T47D (cell line): ENCODE measurements at regions not wholly inside any gene's neighbourhood (a gene's known extent, or its start where the extent isn't known, plus 50 kb on each side); places are given as distances from the start of the nearest gene placed in this dataset.

Experiments used
- DNase-seq, 2 experiments: peaks; one replicate each; pipeline versions ENCODE4 v3.0.0 to v3.0.0-alpha.2; 2011 to 2012; ENCODE audit warnings: low read depth in 1 of 2, low spot score in 1 of 2
- JUND ChIP-seq: IDR thresholded peaks from 2 replicates; pipeline ENCODE4 v1.6.1; 2012; ENCODE audit warnings: low read depth
- in situ Hi-C: cut with HindIII; loops from 2 replicates; pipeline ENCODE4 v1.10.0; 2016; ENCODE audit warnings: low sequenced_read_pairs, low pct_unique_long_range_greater_than_20kb

DNA sequence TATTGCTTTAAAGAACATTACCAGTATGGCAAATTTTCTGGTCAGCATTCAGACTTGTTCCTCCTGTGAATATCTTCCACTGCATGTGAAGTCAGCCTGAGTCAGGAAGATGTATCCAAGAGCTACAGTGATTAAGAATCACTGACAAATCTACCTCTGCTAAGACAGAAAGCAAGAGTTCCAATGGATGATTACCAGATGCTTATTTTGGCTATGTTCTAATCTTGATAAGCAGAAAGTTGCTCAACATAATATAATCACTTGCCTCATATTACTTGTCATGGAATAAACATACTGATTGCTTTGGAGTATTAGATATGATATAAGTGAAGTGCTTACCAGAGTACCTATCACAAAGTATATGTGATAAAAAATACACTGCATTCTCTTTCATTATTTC is 738.1 kb downstream of the ADGRL2 start:
- in situ Hi-C loops: no loop called here
- TF ChIP-seq JUND: no peak
- no peak for DNase-seq

DNA sequence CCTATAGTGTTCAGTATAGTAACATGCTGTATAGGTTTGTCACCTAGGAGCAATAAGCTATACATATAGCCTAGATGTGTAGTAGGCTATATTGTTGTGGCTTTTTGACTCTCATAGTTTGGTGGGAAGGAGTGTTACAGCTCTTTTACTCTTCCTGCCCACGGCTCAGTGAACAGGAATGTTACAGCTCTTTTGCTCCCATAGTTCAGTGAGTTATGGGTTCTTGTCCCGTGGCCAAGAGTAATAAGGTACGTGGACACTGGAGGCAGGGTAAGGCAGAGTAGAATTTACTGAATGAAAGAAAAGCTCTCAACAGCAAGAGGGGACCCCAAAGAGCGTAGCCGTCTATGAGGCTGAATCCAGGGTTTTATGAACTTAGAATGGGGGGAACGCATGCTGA is 734.3 kb downstream of the ADGRL2 start:
- DNase-seq: no peak
- TF ChIP-seq JUND: no peak
- in situ Hi-C loops: no loop called here

DNA sequence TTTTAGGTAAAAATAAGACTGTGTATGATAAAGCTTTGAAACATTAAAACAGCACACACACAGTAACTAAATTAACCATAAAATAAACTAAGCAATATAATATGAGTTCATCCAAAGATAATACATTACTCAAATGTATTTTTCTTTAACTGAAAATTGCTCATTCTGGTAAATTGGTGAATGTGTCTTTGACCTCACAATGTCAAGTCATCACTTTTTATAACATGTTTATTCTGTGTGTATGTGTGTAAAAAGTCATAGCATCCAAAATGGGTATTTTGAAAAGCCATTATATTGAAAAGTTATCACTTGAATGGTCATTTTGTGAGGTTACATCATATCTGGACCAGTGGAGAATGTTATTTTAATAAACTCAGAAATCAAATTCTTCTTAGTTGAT is 724.6 kb downstream of the ADGRL2 start:
- in situ Hi-C loops: no loop called here
- no peak for DNase-seq
- no peak for TF ChIP-seq JUND

DNA sequence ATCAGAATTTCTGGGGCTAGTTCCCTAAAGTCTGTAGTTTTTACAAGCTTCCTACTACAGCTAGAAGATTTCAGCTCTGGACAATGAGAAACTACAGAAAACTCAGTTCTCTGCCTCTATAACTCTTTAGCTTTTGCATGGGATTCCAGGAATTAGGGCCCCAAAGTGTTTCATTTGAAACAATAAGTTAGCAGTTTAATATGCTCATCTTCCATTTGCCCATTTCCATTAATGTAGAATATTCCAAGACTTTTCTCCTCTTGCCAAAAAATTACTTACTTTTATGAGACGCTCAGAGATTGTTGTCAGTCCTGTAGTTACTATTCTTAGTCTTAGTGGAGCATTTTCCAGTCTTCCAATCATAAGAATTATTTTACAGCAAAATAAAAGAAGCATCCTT is 719.9 kb downstream of the ADGRL2 start:
- in situ Hi-C loops: no loop called here

DNA sequence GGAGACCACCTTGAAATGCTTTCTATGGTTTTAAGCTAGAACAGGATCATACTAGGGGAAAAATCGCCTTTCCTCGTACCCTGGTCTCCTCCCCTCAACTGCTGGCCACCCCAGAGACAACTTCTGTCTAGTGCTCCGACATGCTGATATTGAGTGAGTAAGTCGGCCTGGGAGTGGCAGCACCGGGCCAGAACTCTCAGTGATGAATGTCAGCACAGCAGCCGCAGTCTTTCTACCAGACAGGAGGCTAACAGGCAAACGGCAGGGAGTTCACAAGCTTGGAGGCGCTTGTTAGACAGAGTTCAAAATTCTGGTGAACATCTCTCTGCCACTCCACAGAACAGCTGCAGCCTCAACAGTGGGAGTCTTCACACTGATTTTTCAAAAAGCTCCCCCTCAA is 716.9 kb downstream of the ADGRL2 start:
- in situ Hi-C loops: no loop called here
- TF ChIP-seq JUND: no peak
- DNase-seq: peak in 1 of 2 experiments; percentile 36

More for the DNA sequence above, 719.9 kb downstream of the ADGRL2 start:
- no peak for TF ChIP-seq JUND
- no peak for DNase-seq

DNA sequence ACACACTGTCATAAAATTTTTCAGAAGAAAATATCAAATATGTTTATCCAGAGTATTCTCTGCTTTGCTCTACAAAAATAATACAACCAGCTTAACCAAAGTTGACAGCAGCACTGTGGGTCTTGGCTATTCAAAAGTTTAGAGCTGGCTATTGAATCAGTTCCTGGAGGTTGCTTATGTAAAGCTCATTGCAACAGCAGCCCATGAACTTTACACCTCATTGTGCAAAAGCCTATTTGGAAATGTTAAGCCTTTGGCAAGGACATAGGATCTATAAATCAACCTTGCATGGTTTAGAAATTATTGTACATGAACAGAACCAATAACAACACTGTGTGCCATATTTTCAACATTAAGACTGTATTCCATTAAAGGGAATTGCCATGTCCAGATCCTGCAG is 714.9 kb downstream of the ADGRL2 start:
- no peak for DNase-seq

DNA sequence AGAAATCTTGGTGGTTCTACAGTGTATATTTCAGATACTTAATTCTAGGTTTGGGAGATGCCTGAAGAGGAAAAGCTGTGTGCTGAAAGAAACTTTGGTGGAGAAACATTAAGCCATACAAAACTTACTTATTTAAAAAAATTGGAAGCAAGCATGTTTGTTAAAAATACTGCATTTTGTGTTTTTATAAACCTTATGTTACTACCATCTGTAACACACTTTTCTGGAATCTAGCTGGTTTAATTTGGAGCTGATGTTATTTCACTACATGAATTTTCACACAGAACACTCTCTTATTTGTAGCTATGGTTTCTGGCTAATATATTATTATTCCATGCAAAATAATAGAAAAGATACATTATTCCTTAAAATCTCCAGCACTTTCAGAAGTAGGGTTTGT is 710.7 kb downstream of the ADGRL2 start:
- in situ Hi-C loops: no loop called here
- TF ChIP-seq JUND: no peak
- DNase-seq: no peak

More for the DNA sequence above, 714.9 kb downstream of the ADGRL2 start:
- in situ Hi-C loops: no loop called here
- no peak for TF ChIP-seq JUND

DNA sequence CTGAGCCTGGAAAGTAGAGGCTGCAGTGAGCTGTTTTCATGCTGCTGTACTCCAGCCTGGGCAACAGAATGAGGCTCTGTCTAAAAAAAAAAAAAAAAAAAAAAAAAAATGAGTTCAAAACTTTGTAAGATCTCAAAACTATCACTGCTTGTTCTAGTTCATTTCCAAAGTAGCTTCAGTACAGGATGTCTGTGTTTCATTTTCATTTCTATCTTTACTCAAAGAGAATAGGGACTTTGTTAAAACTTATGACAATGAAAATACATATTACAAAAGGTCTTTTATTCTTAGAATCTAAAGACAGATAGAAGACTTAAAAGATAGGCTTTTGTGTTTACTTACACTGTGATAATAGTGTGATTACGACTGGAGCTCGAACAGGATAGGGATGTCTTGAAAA is 709.7 kb downstream of the ADGRL2 start:
- DNase-seq: no peak
- TF ChIP-seq JUND: no peak
- in situ Hi-C loops: no loop called here

DNA sequence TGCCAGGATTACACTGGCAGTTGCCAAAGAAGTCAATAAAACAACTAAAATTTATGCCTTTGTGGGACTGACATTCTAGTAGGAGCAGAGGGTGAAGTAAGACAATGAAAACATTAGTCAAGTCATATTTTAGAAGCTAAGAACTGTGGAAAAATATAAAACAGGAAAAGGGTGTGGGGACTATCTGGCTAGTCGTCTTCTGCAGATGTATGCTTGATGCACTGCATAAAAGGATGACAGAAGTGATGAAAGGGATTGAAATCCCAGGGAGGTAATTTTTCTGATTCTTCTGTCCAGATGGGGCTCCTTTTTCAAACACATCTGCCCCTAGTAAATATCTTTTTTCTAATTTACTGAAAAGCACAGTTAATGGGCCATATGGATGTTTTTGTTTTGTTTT is 706.3 kb downstream of the ADGRL2 start:
- in situ Hi-C loops: no loop called here
- DNase-seq: no peak
- no peak for TF ChIP-seq JUND

DNA sequence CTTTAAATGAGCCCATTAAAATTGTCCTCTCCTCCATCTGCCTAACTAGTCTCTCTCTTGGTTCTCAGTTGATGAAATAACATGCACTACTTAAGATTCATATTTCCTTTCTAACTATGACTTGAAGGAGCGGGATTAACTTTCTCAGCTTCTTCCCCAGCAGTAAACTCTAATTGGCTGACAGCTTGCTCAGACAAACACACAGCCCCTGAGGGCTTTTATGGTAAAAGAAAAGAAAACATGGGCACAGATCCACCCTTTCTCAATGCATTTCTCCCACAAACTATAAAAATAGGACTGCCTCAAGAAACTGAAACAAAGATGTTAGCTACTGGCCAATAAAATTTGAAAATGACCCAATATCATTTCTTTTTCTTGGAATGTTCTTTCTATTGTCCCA is 703.1 kb downstream of the ADGRL2 start:
- in situ Hi-C loops: no loop called here
- DNase-seq: no peak
- no peak for TF ChIP-seq JUND

DNA sequence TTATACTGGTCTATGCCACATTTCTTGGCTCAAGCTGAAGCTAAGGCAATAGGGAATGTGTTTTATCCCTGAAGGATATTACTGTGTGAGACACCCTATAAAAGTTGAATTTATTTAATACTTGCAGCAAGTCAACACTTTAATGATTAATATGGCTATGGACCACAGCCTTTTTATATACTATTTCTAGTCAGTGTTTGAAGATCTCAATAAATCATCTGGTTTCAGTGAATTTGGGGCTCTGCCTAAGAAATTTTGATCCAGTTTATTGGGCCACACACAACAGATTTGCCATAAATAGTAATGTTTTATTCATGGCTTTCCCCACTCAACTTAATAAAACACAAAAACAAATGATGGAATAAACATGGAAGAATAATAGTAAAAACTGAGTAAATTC is 698.3 kb downstream of the ADGRL2 start:
- no peak for TF ChIP-seq JUND
- no peak for DNase-seq
- in situ Hi-C loops: no loop called here

DNA sequence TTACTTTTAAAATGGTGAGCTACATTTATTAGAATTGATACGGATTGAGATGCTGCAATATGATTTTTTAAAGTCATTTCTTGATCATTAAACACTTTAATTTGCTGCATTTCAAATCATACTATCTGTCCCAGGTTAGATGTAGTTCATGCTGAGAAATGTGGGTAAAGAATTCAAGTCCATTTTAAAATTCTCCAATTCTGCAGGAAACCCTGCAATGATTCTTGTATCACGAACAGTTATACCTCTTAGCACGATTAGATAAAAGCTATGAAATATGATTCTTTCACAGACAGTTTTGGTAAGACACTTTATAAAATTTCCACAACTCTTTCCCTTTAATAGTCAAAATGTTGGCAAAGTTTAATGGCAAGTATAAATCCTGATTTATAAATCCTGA is 693.4 kb downstream of the ADGRL2 start:
- in situ Hi-C loops: no loop called here
- DNase-seq: no peak
- no peak for TF ChIP-seq JUND

DNA sequence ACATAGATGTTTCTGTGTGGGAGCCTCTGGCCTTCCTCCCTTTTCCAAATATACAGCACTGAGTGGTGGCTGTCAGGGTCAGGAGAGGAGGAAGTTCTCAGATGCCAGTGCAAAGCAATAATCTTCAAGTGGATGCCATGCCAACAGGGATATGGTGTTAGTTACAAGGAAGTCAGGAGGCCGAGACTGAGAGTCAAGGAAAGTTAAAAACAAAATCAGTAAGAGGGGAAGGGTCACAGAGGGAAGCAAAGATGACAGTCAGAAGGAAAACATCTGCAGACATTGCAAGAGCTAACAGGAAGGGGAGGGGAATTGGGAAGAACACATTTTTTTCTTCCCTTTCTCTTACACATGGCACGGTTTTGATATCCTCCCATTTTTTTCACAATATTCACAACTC is 691.4 kb downstream of the ADGRL2 start:
- in situ Hi-C loops: no loop called here
- no peak for DNase-seq
- no peak for TF ChIP-seq JUND

DNA sequence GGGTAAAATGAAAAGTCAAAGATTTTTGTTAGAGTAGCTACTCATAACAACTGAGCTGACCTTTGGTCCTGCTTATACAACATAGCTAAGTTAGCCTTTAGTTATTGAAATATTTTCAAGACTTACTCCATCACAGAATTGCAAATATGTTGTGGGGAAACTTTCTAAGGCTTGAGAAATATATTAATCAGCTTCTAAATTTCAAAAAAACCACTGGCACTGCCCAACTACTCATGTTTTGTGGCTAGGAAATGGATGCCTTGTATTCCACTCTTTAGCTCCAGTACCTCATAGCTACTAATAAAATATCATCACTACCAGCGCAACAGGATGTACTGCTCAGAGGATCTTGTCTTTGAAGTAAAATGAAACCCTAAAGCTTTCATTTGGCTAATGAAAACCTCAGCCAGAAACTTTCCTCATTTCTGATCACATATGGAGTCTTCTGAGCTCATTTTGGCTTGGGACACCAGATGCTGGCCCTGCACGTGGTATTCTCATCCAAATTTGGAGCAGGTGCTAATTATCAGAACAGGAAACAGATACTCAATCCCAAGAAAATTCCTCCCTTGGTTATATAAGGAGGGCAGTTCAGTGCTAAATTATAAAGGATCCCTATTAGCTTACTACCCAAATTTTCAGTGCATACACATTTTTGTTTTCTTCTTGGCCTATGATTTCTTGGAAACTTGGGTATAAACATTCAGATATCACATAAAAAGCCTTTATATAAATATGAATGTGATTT is 690.7 kb downstream of the ADGRL2 start:
- TF ChIP-seq JUND: no peak
- in situ Hi-C loops: no loop called here
- no peak for DNase-seq
